Neutrophil (primary cell): ENCODE measurements at regions not wholly inside any gene's neighbourhood (a gene's known extent, or its start where the extent isn't known, plus 50 kb on each side); places are given as distances from the start of the nearest gene placed in this dataset.

ENCODE experiments used
- H3K27ac ChIP-seq: fragments of 200-600 bp; sonication (generic); 2 replicates; pipeline ENCODE4 v1.5.1; 2016; ENCODE audit warnings: mild to moderate bottlenecking, moderate library complexity
- H3K27me3 ChIP-seq: fragments of 200-600 bp; sonication (generic); 2 replicates; pipeline ENCODE4 v1.6.0; 2016; ENCODE audit warnings: mild to moderate bottlenecking
- H3K36me3 ChIP-seq: fragments of 200-600 bp; sonication (generic); 2 replicates; pipeline ENCODE4 v1.5.1; 2017
- H3K4me1 ChIP-seq, 2 experiments: fragments of 200-600 bp in 1 of 2; sonication (generic) in 1 of 2; 1 replicate in 1 of 2; 2 replicates in 1 of 2; pipeline versions ENCODE4 v1.5.1 to v1.6.1; 2013 to 2016; ENCODE audit warnings: low read depth in 1 of 2, low read length in 1 of 2, mild to moderate bottlenecking in 1 of 2, moderate library complexity in 1 of 2; ENCODE audit not compliant: control insufficient read depth in 1 of 2, insufficient read depth in 1 of 2
- H3K4me3 ChIP-seq, 2 experiments: fragments of 200-600 bp in 1 of 2; sonication (generic) in 1 of 2; 1 replicate in 1 of 2; 2 replicates in 1 of 2; pipeline ENCODE4 v1.5.1; 2013 to 2016; ENCODE audit warnings: low read depth in 1 of 2, low read length in 1 of 2, mild to moderate bottlenecking in 1 of 2, moderate library complexity in 1 of 2
- H3K9me3 ChIP-seq: fragments of 200-600 bp; sonication (generic); 2 replicates; pipeline ENCODE4 v1.5.1; 2016
- CTCF ChIP-seq: fragments of 200-600 bp; sonication (generic); IDR thresholded peaks from 2 replicates; pipeline ENCODE4 v1.5.1; 2016; ENCODE audit warnings: antibody characterized with exemption

GRCh38 chr1:55574691-55575225, 359.6 kb upstream of the USP24 start:
- no peaks in the 10 kb centered on the region for H3K9me3 ChIP-seq
- no peaks in the 10 kb centered on the region for H3K27me3 ChIP-seq
- H3K36me3 ChIP-seq, result no peaks in the 10 kb centered on the region
- H3K4me1 ChIP-seq, result no peaks in the 10 kb centered on the region
- TF ChIP-seq CTCF, result no peak
- H3K4me3 ChIP-seq, result no peak overlapping the region
- H3K27ac ChIP-seq, result no peak overlapping the region

- H3K36me3 ChIP-seq, result no peaks in the 10 kb centered on the region
- H3K27ac ChIP-seq, result no peak overlapping the region
- no peak overlapping the region for H3K4me3 ChIP-seq
- no peaks in the 10 kb centered on the region for H3K27me3 ChIP-seq
- H3K4me1 ChIP-seq, result no peaks in the 10 kb centered on the region
- TF ChIP-seq CTCF, result no peak
- no peaks in the 10 kb centered on the region for H3K9me3 ChIP-seq
Observed at GRCh38 chr1:55572878-55573734, 357.9 kb upstream of the USP24 start.

GRCh38 chr1:55571767-55572166, 356.6 kb upstream of the USP24 start:
- Histone ChIP-seq H3K27ac (no peak overlapping the region), H3K9me3 (no peaks in the 10 kb centered on the region), H3K4me3 (no peak overlapping the region), H3K27me3 (no peaks in the 10 kb centered on the region), H3K36me3 (no peaks in the 10 kb centered on the region), H3K4me1 (no peaks in the 10 kb centered on the region)
- no peak for TF ChIP-seq CTCF

- no peaks in the 10 kb centered on the region for H3K4me1 ChIP-seq
- no peaks in the 10 kb centered on the region for H3K9me3 ChIP-seq
- no peak for TF ChIP-seq CTCF
- H3K27ac ChIP-seq, result no peak overlapping the region
- H3K27me3 ChIP-seq, result no peaks in the 10 kb centered on the region
- H3K36me3 ChIP-seq, result no peaks in the 10 kb centered on the region
- H3K4me3 ChIP-seq, result no peak overlapping the region
Observed at GRCh38 chr1:55569417-55569816, 354.3 kb upstream of the USP24 start.

- no peaks in the 10 kb centered on the region for H3K9me3 ChIP-seq
- no peaks in the 10 kb centered on the region for H3K27me3 ChIP-seq
- no peaks in the 10 kb centered on the region for H3K36me3 ChIP-seq
- no peak overlapping the region for H3K27ac ChIP-seq
- no peak for TF ChIP-seq CTCF
- H3K4me3 ChIP-seq, result no peak overlapping the region
- H3K4me1 ChIP-seq, result no peaks in the 10 kb centered on the region
Observed at GRCh38 chr1:55568732-55569131, 353.6 kb upstream of the USP24 start.
